GM21619 (cell line): ENCODE measurements at regions not wholly inside any gene's neighbourhood (a gene's known extent, or its start where the extent isn't known, plus 50 kb on each side); places are given as distances from the start of the nearest gene placed in this dataset.

Experiments used
- ATAC-seq: cut with Tn5 transposase; IDR thresholded peaks from one replicate; pipeline ENCODE4 v1.9.1; 2021; ENCODE audit not compliant: unreplicated experiment

- ATAC-seq: no peak
These were observed 54.2 kb upstream of the PARD3 start for GRCh38 chr10:34869135-34869836.

- ATAC-seq: no peak
These were observed 53.5 kb upstream of the PARD3 start for GRCh38 chr10:34868589-34868988.

GRCh38 chr10:34866848-34867247, 51.8 kb upstream of the PARD3 start:
- ATAC-seq: no peak
